Fibroblast of lung (primary cell): ENCODE measurements at regions not wholly inside any gene's neighbourhood (a gene's known extent, or its start where the extent isn't known, plus 50 kb on each side); places are given as distances from the start of the nearest gene placed in this dataset.
"Not testable (repeated sequence)": the region's sequence is repeated elsewhere in the genome, so short reads cannot be mapped to it uniquely, and the experiment has no call there.

ENCODE experiments used
- DNase-seq, 2 donors: peaks; one replicate each; pipeline versions ENCODE4 v3.0.0 to v3.0.0-alpha.2; 2010; ENCODE audit warnings: low read depth in 2 of 2
- H2AFZ ChIP-seq: 2 replicates; pipeline ENCODE4 v1.5.1; 2012; ENCODE audit warnings: low read length, control low read depth, inconsistent platforms
- H3K27ac ChIP-seq: 2 replicates; pipeline ENCODE4 v1.5.1; 2011; ENCODE audit warnings: low read length, control low read depth; ENCODE audit not compliant: insufficient read depth
- H3K27me3 ChIP-seq: 2 replicates; pipeline ENCODE4 v1.5.1; 2011; ENCODE audit warnings: mild to moderate bottlenecking, low read length; ENCODE audit not compliant: control insufficient read depth, insufficient read depth
- H3K36me3 ChIP-seq: 2 replicates; pipeline ENCODE4 v1.5.1; 2011; ENCODE audit warnings: low read length; ENCODE audit not compliant: control insufficient read depth, insufficient read depth
- H3K4me1 ChIP-seq: 2 replicates; pipeline ENCODE4 v1.5.1; 2011; ENCODE audit warnings: low read length; ENCODE audit not compliant: control insufficient read depth, insufficient read depth; ENCODE audit errors: extremely low read depth
- H3K4me2 ChIP-seq: 2 replicates; pipeline ENCODE4 v1.5.1; 2011; ENCODE audit warnings: low read length, control low read depth; ENCODE audit not compliant: insufficient read depth; ENCODE audit errors: extremely low read depth
- H3K4me3 ChIP-seq, 4 experiments: fragments of 200-600 bp in 1 of 4; sonication (generic) in 1 of 4; replicated peaks in 1 of 4; 2 replicates each; pipeline ENCODE4 v1.5.1; 2011 to 2016; ENCODE audit warnings: low read length in 4 of 4, low read depth in 3 of 4, mild to moderate bottlenecking in 3 of 4, control low read depth in 2 of 4, inconsistent platforms in 1 of 4, mixed read lengths in 1 of 4; ENCODE audit not compliant: insufficient read depth in 1 of 4; ENCODE audit errors: control extremely low read depth in 1 of 4
- H3K79me2 ChIP-seq: 2 replicates; pipeline ENCODE4 v1.5.1; 2012; ENCODE audit warnings: mild to moderate bottlenecking, low read length, inconsistent platforms; ENCODE audit not compliant: control insufficient read depth, insufficient read depth
- H3K9ac ChIP-seq: 2 replicates; pipeline ENCODE4 v1.5.1; 2011; ENCODE audit warnings: mild to moderate bottlenecking, low read length, control low read depth; ENCODE audit not compliant: insufficient read depth
- H3K9me3 ChIP-seq: 2 replicates; pipeline ENCODE4 v1.5.1; 2012; ENCODE audit warnings: low read depth, low read length; ENCODE audit not compliant: control insufficient read depth, insufficient read depth
- H4K20me1 ChIP-seq: 2 replicates; pipeline ENCODE4 v1.5.1; 2011; ENCODE audit warnings: low read length; ENCODE audit not compliant: control insufficient read depth, insufficient read depth; ENCODE audit errors: extremely low read depth
- EZH2 ChIP-seq: IDR thresholded peaks from 2 replicates; pipeline ENCODE4 v1.5.1; 2012; ENCODE audit warnings: low read length, control low read depth, mild to moderate bottlenecking; ENCODE audit errors: missing control alignments
- TF ChIP-seq, protein P1 (sequence below), 2 donors: IDR thresholded peaks in 1 of 2; conservative IDR thresholded peaks in 1 of 2; 1 replicate in 1 of 2; 2 replicates in 1 of 2; pipeline ENCODE4 v1.5.1; 2011 to 2012; ENCODE audit warnings: low read length in 2 of 2, control low read depth in 1 of 2, inconsistent platforms in 1 of 2, low read depth in 1 of 2, mild to moderate bottlenecking in 1 of 2

DNA sequence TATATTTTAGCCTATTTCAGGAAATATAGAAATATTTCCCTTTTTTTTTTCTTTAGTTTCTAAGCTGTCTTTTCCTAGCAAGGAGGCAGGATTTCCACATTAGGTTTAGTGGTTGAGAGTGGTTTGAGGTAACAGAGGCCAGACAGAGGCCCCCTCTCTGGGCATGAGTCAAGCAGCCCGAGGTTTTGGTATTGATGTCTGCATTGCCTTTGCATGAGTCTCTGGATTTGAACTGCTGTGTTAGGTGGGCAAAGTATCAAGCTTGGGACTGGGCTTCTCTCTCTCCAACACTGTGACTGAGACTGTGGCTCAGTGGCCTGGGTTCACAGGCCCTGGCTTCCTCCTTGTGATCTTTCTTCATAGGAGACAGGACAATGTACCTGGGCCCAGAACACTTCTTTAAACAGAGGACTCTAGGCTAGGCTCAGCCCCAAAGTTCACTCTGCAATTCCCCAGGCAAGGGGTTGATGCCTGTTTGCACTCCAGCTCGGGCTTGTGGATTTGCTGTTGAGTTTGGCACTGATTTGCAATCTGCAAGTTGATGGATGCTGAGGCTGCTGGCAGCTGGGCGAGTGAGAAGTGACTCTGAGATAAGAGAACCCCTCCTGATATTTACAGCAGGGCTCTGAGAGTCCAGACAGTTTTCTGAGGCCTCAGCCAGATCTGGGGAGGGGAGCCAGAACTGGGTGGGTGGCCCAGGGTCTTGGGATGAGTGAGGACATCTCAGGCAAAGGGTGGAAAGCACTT is 271.2 kb downstream of the EN1 start:
- no peak overlapping the region for H3K4me2 ChIP-seq
- no peaks in the 10 kb centered on the region for H3K36me3 ChIP-seq
- DNase-seq = peak in 1 of 2 donors; percentile 88
- no peaks in the 10 kb centered on the region for H3K9me3 ChIP-seq
- H3K4me3 ChIP-seq = no peak overlapping the region
- H3K4me1 ChIP-seq = no peaks in the 10 kb centered on the region
- TF ChIP-seq, protein P1, sequence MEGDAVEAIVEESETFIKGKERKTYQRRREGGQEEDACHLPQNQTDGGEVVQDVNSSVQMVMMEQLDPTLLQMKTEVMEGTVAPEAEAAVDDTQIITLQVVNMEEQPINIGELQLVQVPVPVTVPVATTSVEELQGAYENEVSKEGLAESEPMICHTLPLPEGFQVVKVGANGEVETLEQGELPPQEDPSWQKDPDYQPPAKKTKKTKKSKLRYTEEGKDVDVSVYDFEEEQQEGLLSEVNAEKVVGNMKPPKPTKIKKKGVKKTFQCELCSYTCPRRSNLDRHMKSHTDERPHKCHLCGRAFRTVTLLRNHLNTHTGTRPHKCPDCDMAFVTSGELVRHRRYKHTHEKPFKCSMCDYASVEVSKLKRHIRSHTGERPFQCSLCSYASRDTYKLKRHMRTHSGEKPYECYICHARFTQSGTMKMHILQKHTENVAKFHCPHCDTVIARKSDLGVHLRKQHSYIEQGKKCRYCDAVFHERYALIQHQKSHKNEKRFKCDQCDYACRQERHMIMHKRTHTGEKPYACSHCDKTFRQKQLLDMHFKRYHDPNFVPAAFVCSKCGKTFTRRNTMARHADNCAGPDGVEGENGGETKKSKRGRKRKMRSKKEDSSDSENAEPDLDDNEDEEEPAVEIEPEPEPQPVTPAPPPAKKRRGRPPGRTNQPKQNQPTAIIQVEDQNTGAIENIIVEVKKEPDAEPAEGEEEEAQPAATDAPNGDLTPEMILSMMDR (conservative IDR thresholded peaks at IDR 0.05 in 1 of 2, IDR thresholded peaks at IDR 0.05 in 1 of 2; ENCODE audit: low read depth in 1 of 2, low read length in 2 of 2) = no peak
- TF ChIP-seq EZH2 = no peak
- H3K79me2 ChIP-seq = no peaks in the 10 kb centered on the region
- H4K20me1 ChIP-seq = no peaks in the 10 kb centered on the region
- H3K9ac ChIP-seq = no peak overlapping the region
- no peaks in the 10 kb centered on the region for H3K27me3 ChIP-seq
- no peak overlapping the region for H3K27ac ChIP-seq
- no peak overlapping the region for H2AFZ ChIP-seq

DNA sequence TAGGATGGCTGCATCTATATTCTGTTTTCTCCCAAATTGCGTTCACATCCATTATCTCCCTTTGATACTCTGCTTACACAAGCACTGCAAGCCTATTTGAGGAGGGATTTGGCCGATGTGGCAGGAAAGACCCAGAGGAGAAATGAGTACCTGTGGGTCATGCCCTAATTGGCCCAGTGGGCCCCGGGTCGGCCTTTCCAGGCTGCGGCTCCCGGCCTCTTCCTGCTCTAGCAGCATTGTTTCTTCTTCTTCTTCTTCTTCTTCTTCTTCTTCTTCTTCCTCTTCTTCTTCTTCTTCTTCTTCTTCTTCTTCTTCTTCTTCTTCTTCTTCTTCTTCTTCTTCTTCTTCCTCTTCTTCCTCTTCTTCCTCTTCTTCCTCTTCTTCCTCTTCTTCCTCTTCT is 275.1 kb downstream of the EN1 start:
- H3K27me3 ChIP-seq, H3K4me3 ChIP-seq, H3K36me3 ChIP-seq, H2AFZ ChIP-seq, H4K20me1 ChIP-seq, H3K9me3 ChIP-seq, H3K79me2 ChIP-seq, DNase-seq, H3K9ac ChIP-seq, H3K4me1 ChIP-seq, H3K27ac ChIP-seq, H3K4me2 ChIP-seq: not testable (repeated sequence)

DNA sequence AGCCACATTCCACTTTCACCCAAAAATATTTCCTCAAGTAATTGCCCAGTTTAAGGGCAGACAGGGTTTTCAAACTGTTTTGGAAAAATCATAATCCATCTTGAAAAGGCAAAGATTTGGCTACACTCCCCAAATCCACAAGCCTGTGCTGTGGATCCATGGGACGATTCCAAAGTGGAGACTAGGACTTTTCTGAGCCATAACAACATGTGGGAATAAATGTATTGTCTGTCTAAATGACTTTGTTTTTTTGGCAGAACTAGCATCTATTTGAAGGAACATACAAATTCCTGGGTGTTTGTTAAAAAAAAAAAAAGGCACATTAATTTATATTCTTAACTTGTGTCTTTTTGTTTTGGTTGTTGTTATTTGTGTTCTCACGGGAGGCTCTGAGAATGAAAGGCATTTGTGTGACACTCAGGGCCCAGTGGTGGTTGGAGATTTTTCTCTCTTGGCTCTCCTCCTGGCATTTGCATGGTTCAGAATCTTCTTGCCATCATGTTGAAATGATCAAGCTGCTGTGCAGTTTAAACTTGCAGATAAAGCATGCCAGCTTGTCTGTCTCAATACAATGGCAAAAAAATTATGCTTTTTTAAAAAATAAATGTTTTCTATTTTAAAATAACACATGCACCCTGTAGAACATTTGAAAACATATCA is 277.4 kb downstream of the EN1 start:
- no peaks in the 10 kb centered on the region for H3K27me3 ChIP-seq
- no peak overlapping the region for H3K9ac ChIP-seq
- no peaks in the 10 kb centered on the region for H3K9me3 ChIP-seq
- peak in 1 of 2 donors; percentile 17 for DNase-seq
- no peak overlapping the region for H2AFZ ChIP-seq
- no peaks in the 10 kb centered on the region for H4K20me1 ChIP-seq
- no peaks in the 10 kb centered on the region for H3K79me2 ChIP-seq
- no peak overlapping the region for H3K4me2 ChIP-seq
- no peaks in the 10 kb centered on the region for H3K4me1 ChIP-seq
- H3K4me3 ChIP-seq = no peak overlapping the region
- no peak for TF ChIP-seq EZH2
- TF ChIP-seq, protein P1 (conservative IDR thresholded peaks at IDR 0.05 in 1 of 2, IDR thresholded peaks at IDR 0.05 in 1 of 2; ENCODE audit: low read depth in 1 of 2, low read length in 2 of 2) = no peak
- no peaks in the 10 kb centered on the region for H3K36me3 ChIP-seq
- no peak overlapping the region for H3K27ac ChIP-seq
